A549 (cell line): ENCODE measurements at regions not wholly inside any gene's neighbourhood (a gene's known extent, or its start where the extent isn't known, plus 50 kb on each side); places are given as distances from the start of the nearest gene placed in this dataset.

ENCODE experiments used
- BHLHE40 ChIP-seq: IDR thresholded peaks from 2 replicates; pipeline ENCODE4 v1.6.1; 2012; ENCODE audit warnings: low read depth, low read length, inconsistent platforms
- CEBPB ChIP-seq, 2 experiments: fragments of >200 bp in 1 of 2; sonication (Bioruptor Twin) in 1 of 2; formaldehyde crosslinking in 1 of 2; IDR thresholded peaks; 2 replicates each; pipeline ENCODE4 v1.6.1; 2012 to 2016
- ESRRA ChIP-seq: fragments of 150-350 bp; IDR thresholded peaks from 2 replicates; pipeline ENCODE4 v1.6.1; 2014; ENCODE audit warnings: mild to moderate bottlenecking, low read length, borderline replicate concordance
- FOSL2 ChIP-seq, 2 experiments: fragments of 450-650 bp in 1 of 2; fragments of >200 bp in 1 of 2; sonication (Bioruptor Twin) in 1 of 2; formaldehyde crosslinking; IDR thresholded peaks; 2 replicates each; pipeline versions ENCODE4 v1.5.0 to v1.6.1; 2016 to 2020; ENCODE audit warnings: mild to moderate bottlenecking in 1 of 2, moderate library complexity in 1 of 2
- HOXA7 ChIP-seq: fragments of 250-450 bp; sonication (Bioruptor Pico); IDR thresholded peaks from 2 replicates; pipeline ENCODE4 v1.5.0; 2020; ENCODE audit warnings: mild to moderate bottlenecking, moderate library complexity
- MAFK ChIP-seq: fragments of 450-650 bp; IDR thresholded peaks from 2 replicates; pipeline ENCODE4 v1.6.1; 2014; ENCODE audit not compliant: partially characterized antibody
- MAZ ChIP-seq: fragments of 150-350 bp; IDR thresholded peaks from 2 replicates; pipeline ENCODE4 v1.6.1; 2014; ENCODE audit warnings: antibody characterized with exemption, low read depth, low read length, borderline replicate concordance
- POLR2A ChIP-seq: IDR thresholded peaks from 2 replicates; pipeline ENCODE4 v1.6.1; 2012; ENCODE audit warnings: mild to moderate bottlenecking, low read length
- SMC3 ChIP-seq: fragments of >200 bp; sonication (Bioruptor Twin); formaldehyde crosslinking; IDR thresholded peaks from 3 replicates; pipeline ENCODE4 v1.6.1; 2018; ENCODE audit warnings: inconsistent platforms
- SREBF2 ChIP-seq: fragments of 450-650 bp; IDR thresholded peaks from 2 replicates; pipeline ENCODE4 v1.6.1; 2014; ENCODE audit warnings: mild to moderate bottlenecking, moderate library complexity
- TP53 ChIP-seq: fragments of 250-450 bp; sonication (Bioruptor Pico); IDR thresholded peaks from 2 replicates; pipeline ENCODE4 v1.5.0; 2021; ENCODE audit warnings: mild to moderate bottlenecking, moderate library complexity
- ZFP36 ChIP-seq: fragments of 450-650 bp; IDR thresholded peaks from 2 replicates; pipeline ENCODE4 v1.6.1; 2014; ENCODE audit warnings: borderline replicate concordance; ENCODE audit not compliant: partially characterized antibody
- TF ChIP-seq, protein P1 (sequence below): fragments of >200 bp; sonication (Bioruptor Twin); formaldehyde crosslinking; IDR thresholded peaks from 3 replicates; pipeline ENCODE4 v1.5.1; 2016
- TF ChIP-seq, protein P2 (sequence below): IDR thresholded peaks from 2 replicates; pipeline ENCODE4 v1.6.1; 2012

GRCh38 chr4:107269175-107269574 is 233.1 kb upstream of the DKK2 start:
- TF ChIP-seq POLR2A (no peak), ZFP36 (no peak), HOXA7 (CRISPR knock-in tag) (no peak), TP53 (CRISPR knock-in tag) (no peak), CEBPB (IDR thresholded peaks at IDR 0.05) (no peak), ESRRA (no peak), MAFK (no peak), BHLHE40 (no peak), MAZ (no peak), FOSL2 (IDR thresholded peaks at IDR 0.05) (no peak), FOSL2 (CRISPR knock-in tag; IDR thresholded peaks at IDR 0.05) (no peak), SREBF2 (no peak), SMC3 (no peak)
- TF ChIP-seq, protein P1, sequence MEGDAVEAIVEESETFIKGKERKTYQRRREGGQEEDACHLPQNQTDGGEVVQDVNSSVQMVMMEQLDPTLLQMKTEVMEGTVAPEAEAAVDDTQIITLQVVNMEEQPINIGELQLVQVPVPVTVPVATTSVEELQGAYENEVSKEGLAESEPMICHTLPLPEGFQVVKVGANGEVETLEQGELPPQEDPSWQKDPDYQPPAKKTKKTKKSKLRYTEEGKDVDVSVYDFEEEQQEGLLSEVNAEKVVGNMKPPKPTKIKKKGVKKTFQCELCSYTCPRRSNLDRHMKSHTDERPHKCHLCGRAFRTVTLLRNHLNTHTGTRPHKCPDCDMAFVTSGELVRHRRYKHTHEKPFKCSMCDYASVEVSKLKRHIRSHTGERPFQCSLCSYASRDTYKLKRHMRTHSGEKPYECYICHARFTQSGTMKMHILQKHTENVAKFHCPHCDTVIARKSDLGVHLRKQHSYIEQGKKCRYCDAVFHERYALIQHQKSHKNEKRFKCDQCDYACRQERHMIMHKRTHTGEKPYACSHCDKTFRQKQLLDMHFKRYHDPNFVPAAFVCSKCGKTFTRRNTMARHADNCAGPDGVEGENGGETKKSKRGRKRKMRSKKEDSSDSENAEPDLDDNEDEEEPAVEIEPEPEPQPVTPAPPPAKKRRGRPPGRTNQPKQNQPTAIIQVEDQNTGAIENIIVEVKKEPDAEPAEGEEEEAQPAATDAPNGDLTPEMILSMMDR = no peak
- TF ChIP-seq, protein P2, sequence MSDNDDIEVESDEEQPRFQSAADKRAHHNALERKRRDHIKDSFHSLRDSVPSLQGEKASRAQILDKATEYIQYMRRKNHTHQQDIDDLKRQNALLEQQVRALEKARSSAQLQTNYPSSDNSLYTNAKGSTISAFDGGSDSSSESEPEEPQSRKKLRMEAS = no peak
